IPS-15b (cell line): ENCODE measurements at regions not wholly inside any gene's neighbourhood (a gene's known extent, or its start where the extent isn't known, plus 50 kb on each side); places are given as distances from the start of the nearest gene placed in this dataset.
"Not testable (repeated sequence)": the region's sequence is repeated elsewhere in the genome, so short reads cannot be mapped to it uniquely, and the experiment has no call there.

Experiments
- H3K27me3 ChIP-seq: one replicate; pipeline ENCODE4 v1.6.1; 2013; ENCODE audit warnings: low read length; ENCODE audit not compliant: control insufficient read depth, insufficient read depth
- H3K36me3 ChIP-seq: one replicate; pipeline ENCODE4 v1.6.1; 2013; ENCODE audit warnings: low read length; ENCODE audit not compliant: control insufficient read depth, insufficient read depth
- H3K4me1 ChIP-seq: one replicate; pipeline ENCODE4 v1.6.1; 2013; ENCODE audit warnings: mild to moderate bottlenecking, low read length; ENCODE audit not compliant: control insufficient read depth, insufficient read depth
- H3K4me3 ChIP-seq: one replicate; pipeline ENCODE4 v1.5.1; 2013; ENCODE audit warnings: low read depth, low read length
- H3K9ac ChIP-seq: one replicate; pipeline ENCODE4 v1.6.1; 2013; ENCODE audit warnings: low read depth, mild to moderate bottlenecking, low read length
- H3K9me3 ChIP-seq: one replicate; pipeline ENCODE4 v1.6.1; 2013; ENCODE audit warnings: mild to moderate bottlenecking, low read length; ENCODE audit not compliant: control insufficient read depth, insufficient read depth

DNA sequence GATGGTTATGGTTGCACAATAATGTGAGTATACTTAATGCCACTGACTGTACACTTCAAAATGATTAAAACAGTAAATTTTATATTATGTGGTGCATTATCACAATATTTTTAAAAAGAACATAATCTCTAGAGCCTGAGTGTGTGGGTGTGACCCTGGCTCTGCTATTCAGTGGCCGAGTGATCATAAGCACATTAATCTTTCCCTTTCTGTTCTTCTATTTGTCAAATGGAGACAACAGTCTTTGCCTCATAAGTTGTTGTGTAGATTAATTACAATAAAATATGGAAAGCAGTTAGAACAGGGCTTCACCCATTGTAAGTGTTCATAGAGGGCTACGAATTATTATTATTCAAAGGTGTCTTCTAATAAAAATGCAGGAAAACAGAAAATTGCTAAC is 548.6 kb downstream of the HTR1B start:
- Histone ChIP-seq H3K27me3 (no peaks in the 10 kb centered on the region), H3K9ac (no peak overlapping the region), H3K4me3 (no peak overlapping the region), H3K4me1 (no peaks in the 10 kb centered on the region), H3K9me3 (no peaks in the 10 kb centered on the region), H3K36me3 (no peaks in the 10 kb centered on the region)

DNA sequence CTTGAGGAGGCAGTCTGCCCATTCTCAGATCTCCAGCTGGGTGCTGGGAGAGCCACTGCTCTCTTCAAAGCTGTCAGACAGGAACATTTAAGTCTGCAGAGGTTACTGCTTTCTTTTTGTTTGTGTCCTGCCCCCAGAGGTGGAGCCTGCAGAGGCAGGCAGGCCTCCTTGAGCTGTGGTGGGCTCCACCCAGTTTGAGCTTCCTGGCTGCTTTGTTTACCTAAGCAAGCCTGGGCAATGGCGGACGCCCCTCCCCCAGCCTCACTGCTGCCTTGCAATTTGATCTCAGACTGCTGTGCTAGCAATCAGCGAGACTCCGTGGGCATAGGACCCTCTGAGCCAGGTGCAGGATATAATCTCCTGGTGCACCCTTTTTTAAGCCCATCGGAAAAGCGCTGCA is 557.8 kb downstream of the HTR1B start:
- H3K4me1 ChIP-seq, H3K27me3 ChIP-seq, H3K9me3 ChIP-seq, H3K36me3 ChIP-seq, H3K9ac ChIP-seq, H3K4me3 ChIP-seq: not testable (repeated sequence)

DNA sequence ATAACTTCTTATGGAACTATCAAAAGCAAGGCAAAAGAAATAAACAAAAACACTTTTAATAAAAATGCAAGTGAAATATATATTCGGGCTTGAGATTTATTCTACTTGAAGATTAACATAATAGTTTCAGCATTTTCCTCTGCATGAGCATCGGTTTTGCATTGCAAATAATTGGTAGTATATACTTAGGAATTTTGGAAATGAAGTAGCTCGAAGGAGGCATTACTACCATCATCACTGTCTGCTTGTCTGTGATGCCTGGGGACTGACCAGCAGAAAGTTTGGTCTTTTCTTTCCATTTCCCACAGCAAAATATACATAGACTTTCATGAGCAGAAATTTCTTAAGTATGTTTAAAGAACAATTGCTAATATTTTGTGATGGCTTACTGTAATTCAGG is 570.7 kb downstream of the HTR1B start:
- H3K4me1 ChIP-seq = no peaks in the 10 kb centered on the region
- H3K4me3 ChIP-seq = no peak overlapping the region
- no peaks in the 10 kb centered on the region for H3K9me3 ChIP-seq
- H3K27me3 ChIP-seq = no peaks in the 10 kb centered on the region
- H3K9ac ChIP-seq = no peak overlapping the region
- H3K36me3 ChIP-seq = no peaks in the 10 kb centered on the region

DNA sequence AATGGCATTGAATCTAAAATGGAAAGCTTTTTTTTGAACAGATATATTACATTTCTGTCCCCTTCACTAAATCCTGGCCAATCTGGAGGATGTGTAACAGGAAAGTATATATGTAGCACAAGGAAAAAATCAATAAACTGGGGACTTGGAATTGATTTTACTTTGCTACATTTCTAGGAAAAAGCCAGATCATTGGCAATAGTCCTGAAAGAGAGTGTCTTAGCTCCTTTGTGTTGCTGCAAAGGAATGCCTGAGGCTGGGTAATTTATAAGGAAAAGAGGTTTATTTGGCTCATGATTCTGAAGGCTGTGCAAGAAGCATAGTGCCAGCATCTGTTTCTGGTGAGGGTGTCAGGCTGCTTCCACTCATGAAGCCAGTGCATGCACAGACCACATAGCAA is 574.9 kb downstream of the HTR1B start:
- no peaks in the 10 kb centered on the region for H3K36me3 ChIP-seq
- H3K9ac ChIP-seq = no peak overlapping the region
- H3K27me3 ChIP-seq = no peaks in the 10 kb centered on the region
- no peaks in the 10 kb centered on the region for H3K4me1 ChIP-seq
- no peak overlapping the region for H3K4me3 ChIP-seq
- no peaks in the 10 kb centered on the region for H3K9me3 ChIP-seq

DNA sequence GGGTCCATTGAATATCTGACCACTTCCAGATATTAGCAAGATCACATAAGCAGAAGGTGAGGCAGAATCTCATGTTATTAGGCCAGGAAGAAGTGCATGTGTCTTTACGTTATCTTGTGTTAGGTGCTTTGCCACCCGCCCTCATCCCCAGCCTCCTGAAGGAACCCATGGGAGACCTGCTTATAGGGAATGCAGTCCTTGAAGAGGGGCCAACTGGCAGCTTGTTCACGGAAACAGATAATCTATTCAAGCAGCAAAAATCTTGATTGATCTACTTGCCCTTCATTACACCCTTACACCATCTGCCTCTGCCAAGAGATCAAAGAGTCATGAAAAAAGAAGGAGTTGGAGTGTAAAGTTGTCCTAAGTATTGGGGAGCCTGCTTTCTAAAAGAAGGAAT is 576.4 kb downstream of the HTR1B start:
- Histone ChIP-seq H3K4me3 (no peak overlapping the region), H3K27me3 (no peaks in the 10 kb centered on the region), H3K4me1 (no peaks in the 10 kb centered on the region), H3K9me3 (no peaks in the 10 kb centered on the region), H3K36me3 (no peaks in the 10 kb centered on the region), H3K9ac (no peak overlapping the region)

DNA sequence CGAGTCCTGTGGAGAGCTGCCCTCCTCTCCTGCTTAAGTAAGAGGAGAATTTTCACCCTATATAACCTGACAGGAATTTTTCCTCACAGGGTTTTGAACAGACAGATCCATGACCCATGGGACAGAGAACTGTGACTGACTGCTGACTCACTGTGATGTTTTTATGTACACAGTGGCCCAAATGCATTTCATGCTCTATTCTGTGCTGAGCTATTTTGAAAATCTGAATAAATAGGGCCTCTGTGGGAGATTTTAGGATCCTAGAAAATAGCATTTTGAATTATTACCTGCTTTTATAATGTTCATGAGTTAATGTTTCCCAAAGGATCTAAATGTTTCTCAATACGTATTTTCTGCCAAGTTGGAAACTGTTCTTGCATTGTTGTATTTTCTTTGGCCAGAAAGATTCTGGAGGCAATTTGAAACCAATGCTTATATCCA is 577.4 kb downstream of the HTR1B start:
- Histone ChIP-seq H3K36me3 (no peaks in the 10 kb centered on the region), H3K9me3 (no peaks in the 10 kb centered on the region), H3K4me3 (no peak overlapping the region), H3K9ac (no peak overlapping the region), H3K27me3 (no peaks in the 10 kb centered on the region), H3K4me1 (no peaks in the 10 kb centered on the region)

DNA sequence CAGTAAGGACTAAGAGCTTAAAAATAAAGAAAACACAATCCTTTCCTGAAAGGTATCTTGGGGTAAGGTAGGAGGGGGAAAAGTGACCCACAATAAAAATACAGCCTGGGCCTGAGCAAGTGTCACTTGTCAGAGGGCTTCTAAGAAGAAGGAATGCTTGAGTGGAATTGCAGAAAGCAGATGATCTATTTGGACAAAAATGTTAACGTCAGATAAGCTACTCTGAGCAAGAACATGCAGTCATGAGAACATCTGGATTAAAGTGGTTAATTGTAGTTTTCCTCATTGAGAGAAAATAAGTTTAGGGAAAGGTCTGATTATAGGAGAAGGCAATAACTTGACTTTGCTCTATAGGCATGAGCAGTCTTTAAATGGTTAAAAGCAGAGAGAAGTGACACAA is 581.9 kb downstream of the HTR1B start:
- Histone ChIP-seq H3K4me3 (no peak overlapping the region), H3K9me3 (no peaks in the 10 kb centered on the region), H3K27me3 (no peaks in the 10 kb centered on the region), H3K36me3 (no peaks in the 10 kb centered on the region), H3K9ac (no peak overlapping the region), H3K4me1 (no peaks in the 10 kb centered on the region)

DNA sequence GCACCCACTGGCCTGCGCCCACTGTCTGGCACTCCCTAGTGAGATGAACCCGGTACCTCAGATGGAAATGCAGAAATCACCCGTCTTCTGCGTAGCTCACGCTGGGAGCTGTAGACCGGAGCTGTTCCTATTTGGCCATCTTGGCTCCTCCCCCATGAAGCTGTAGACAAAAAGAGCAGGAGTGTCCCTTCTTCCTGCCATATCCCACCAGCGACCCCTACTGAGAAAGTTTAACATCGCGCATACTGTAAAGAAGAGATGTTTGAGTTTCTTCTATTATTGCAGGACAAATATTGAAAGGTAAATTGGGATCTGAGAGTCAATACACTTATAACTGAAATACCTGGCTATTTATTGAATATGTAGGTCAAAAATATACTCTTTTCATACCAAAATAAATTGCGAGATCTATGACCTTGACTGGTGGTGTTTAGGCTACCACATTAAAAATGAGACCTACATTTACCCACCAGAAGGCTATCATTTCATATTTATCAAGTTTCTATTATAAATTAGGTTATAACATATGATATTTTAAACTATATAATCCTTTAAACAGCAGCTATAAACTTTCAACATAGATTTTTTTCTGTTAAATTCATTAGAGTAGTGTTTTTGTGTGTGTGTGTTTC is 586.3 kb downstream of the HTR1B start:
- H3K4me3 ChIP-seq = no peak overlapping the region
- no peak overlapping the region for H3K9ac ChIP-seq
- no peaks in the 10 kb centered on the region for H3K36me3 ChIP-seq
- H3K4me1 ChIP-seq = no peaks in the 10 kb centered on the region
- no peaks in the 10 kb centered on the region for H3K27me3 ChIP-seq
- H3K9me3 ChIP-seq = no peaks in the 10 kb centered on the region

DNA sequence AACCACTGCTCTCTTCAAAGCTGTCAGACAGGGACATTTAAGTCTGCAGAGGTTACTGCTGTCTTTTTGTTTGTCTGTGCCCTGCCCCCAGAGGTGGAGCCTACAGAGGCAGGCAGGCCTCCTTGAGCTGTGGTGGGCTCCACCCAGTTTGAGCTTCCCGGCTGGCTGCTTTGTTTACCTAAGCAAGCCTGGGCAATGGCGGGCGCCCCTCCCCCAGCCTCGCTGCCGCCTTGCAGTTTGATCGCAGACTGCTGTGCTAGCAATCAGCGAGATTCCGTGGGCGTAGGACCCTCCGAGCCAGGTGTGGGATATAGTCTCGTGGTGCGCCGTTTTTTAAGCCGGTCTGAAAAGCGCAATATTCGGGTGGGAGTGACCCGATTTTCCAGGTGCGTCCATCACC is 586.9 kb downstream of the HTR1B start:
- not testable (repeated sequence) for H3K36me3 ChIP-seq, H3K27me3 ChIP-seq, H3K4me3 ChIP-seq, H3K9me3 ChIP-seq, H3K4me1 ChIP-seq, H3K9ac ChIP-seq

DNA sequence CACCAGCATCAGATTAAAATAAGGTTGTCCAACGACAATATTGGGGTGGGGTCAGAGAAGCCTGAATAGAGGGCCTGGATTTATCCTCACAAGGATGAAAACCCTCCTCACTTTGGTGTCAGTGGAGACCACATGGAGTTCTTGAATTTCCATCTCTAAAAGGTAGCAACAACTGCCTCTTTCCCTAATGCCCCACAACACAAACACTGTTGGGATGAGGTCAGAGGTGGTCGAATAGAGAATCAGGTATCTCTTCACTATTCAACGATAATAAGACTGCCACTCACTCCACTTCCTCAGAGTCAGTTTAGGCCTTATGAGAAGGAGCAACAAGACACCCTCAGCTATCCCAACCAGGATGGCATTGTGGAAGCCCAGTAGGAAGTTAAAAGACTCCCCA is 596.1 kb downstream of the HTR1B start:
- Histone ChIP-seq H3K27me3 (no peaks in the 10 kb centered on the region), H3K4me3 (no peak overlapping the region), H3K36me3 (no peaks in the 10 kb centered on the region), H3K9ac (no peak overlapping the region), H3K4me1 (no peaks in the 10 kb centered on the region), H3K9me3 (no peaks in the 10 kb centered on the region)

DNA sequence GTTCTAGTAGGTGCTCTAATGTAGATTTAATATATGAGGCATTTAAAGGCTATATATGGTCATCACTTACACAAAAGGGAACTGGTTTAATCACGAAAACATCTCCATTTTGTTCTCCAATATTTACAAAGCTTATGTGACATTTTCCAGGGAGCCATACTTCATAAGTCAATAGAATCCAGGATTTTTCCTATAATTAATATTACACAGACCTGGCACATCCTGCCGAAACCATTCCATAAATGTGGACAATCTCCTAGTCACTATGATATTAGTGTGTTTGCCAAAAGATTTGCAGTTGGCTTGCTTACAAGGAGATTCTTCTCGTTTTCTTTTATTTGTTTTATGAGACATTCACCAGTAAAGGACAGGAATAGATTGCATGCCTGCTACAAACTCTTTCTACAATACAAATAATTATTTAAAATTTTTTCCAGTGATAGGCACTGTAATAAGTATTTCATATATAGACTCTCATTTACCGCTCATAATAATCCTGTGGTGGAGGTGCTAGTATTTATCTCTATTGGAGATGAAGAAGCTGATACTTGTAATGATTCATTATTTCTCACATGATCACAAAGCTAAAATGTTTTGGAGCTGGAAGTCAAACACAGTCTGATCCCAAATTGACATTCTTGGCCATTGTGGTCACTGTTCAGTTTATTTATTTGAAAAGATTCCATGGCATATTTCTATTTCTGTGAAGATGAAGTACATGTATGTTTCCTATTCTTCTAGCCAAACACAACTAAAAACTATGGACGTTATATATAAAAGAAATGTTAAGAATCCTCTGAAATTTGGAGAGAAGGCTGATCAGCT is 597.0 kb downstream of the HTR1B start:
- peaks cover 2% of the 10 kb centered on the region for H3K4me1 ChIP-seq
- no peaks in the 10 kb centered on the region for H3K9me3 ChIP-seq
- no peaks in the 10 kb centered on the region for H3K36me3 ChIP-seq
- H3K9ac ChIP-seq = no peak overlapping the region
- H3K4me3 ChIP-seq = no peak overlapping the region
- no peaks in the 10 kb centered on the region for H3K27me3 ChIP-seq

DNA sequence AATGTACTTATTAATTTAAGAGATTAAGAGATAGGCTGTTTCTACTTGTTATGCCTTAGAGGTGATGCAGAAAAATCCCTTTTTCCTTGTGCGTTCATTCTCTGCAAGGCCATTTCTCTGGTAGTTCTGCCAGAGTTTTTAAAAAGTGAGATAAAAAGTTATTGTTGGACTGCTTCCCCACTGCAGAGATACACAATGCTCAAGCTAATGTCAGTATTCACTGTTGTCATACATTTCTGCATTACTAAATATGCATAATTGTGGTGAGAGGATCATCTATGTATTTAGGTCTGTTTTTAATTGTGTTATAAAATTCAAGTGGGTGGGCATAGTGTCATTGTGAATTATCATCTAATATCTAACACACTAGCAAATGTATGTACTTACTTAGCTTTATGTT is 600.4 kb downstream of the HTR1B start:
- Histone ChIP-seq H3K9ac (no peak overlapping the region), H3K9me3 (no peaks in the 10 kb centered on the region), H3K4me1 (peaks cover 2% of the 10 kb centered on the region), H3K4me3 (no peak overlapping the region), H3K27me3 (no peaks in the 10 kb centered on the region), H3K36me3 (no peaks in the 10 kb centered on the region)
